Astrocyte of the hippocampus (primary cell): ENCODE measurements at regions not wholly inside any gene's neighbourhood (a gene's known extent, or its start where the extent isn't known, plus 50 kb on each side); places are given as distances from the start of the nearest gene placed in this dataset.

ENCODE experiments used
- DNase-seq: peaks from one replicate; pipeline ENCODE4 v3.0.0; 2011; ENCODE audit warnings: low read depth, low spot score

- no peak for DNase-seq
Observed at GRCh38 chr10:58014436-58014835, 253.3 kb downstream of the IPMK start.

GRCh38 chr10:58013406-58013805 lies 254.3 kb downstream of the IPMK start:
- no peak for DNase-seq

- no peak for DNase-seq
Observed at GRCh38 chr10:58010073-58010702, 257.5 kb downstream of the IPMK start.

GRCh38 chr10:58003945-58004344 lies 263.7 kb downstream of the IPMK start:
- DNase-seq: no peak

- no peak for DNase-seq
Observed at GRCh38 chr10:58001159-58001558, 266.5 kb downstream of the IPMK start.

- DNase-seq: no peak
Observed at GRCh38 chr10:57996536-57996935, 271.2 kb downstream of the IPMK start.

GRCh38 chr10:57993302-57993701 lies 274.4 kb downstream of the IPMK start:
- DNase-seq: no peak

- peak; percentile 67 for DNase-seq
Observed at GRCh38 chr10:57992321-57993077, 275.2 kb downstream of the IPMK start.

GRCh38 chr10:57988964-57989363 lies 278.7 kb downstream of the IPMK start:
- no peak for DNase-seq

- no peak for DNase-seq
Observed at GRCh38 chr10:57987055-57987721, 280.5 kb downstream of the IPMK start.

- DNase-seq: no peak
Observed at GRCh38 chr10:57986422-57986821, 281.3 kb downstream of the IPMK start.

- DNase-seq: no peak
Observed at GRCh38 chr10:57983281-57983791, 284.4 kb downstream of the IPMK start.

GRCh38 chr10:57982091-57982490 lies 285.6 kb downstream of the IPMK start:
- no peak for DNase-seq

GRCh38 chr10:57979956-57980355 lies 287.7 kb downstream of the IPMK start:
- DNase-seq: no peak

GRCh38 chr10:57979491-57979890 lies 288.2 kb downstream of the IPMK start:
- peak; percentile 9 for DNase-seq

- no peak for DNase-seq
Observed at GRCh38 chr10:57977262-57977661, 290.4 kb downstream of the IPMK start.

- no peak for DNase-seq
Observed at GRCh38 chr10:57973451-57973850, 294.2 kb downstream of the IPMK start.

- no peak for DNase-seq
Observed at GRCh38 chr10:57972783-57973182, 294.9 kb downstream of the IPMK start.

- no peak for DNase-seq
Observed at GRCh38 chr10:57968328-57969016, 299.2 kb downstream of the IPMK start.

- peak; percentile 95 for DNase-seq
Observed at GRCh38 chr10:57964351-57964750, 303.3 kb downstream of the IPMK start.

- no peak for DNase-seq
Observed at GRCh38 chr10:57963546-57963945, 304.1 kb downstream of the IPMK start.

- no peak for DNase-seq
Observed at GRCh38 chr10:57962839-57963238, 304.9 kb downstream of the IPMK start.
